ENCODE measurements at regions not wholly inside any gene's neighbourhood (a gene's known extent, or its start where the extent isn't known, plus 50 kb on each side); places are given as distances from the start of the nearest gene placed in this dataset.

DNA sequence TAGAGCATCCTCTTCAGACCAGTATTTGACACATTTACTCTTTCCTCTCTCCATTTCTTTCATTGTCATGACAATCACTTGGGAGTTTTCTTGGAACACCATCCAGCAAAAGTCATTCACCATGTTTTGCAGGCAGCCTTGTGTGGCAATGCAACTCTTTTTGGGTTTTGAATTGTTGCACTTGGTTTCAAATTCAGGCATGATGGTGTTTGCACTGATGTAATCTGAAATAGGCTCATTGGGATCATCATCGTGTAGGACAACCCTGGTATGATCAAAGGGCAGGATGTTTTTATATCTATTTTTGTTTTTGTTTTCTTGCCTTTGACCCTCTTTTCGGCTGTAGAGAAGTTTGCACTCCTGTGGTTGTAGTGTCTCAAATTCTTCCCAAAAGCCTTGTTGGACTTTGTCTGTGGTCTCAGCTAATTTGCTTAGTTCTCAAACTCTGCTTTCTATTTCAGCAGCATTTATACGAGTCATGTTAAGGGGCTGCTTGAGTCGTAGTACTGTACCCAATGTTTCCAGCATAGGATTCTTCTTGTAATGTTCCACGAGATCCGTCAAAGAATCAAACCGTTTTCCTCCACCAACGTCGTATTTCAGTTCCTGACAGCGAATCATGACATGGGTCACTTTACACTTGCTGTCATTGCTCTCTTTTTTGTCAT is 160.8 kb upstream of the TNFAIP3 start:
- Mint-ChIP-seq H3K4me1 (peaks cover 42% of the 10 kb centered on the region), H3K27me3 (peaks cover 5% of the 10 kb centered on the region), H3K4me3 (no peak overlapping the region), H3K9me3 (ENCODE audit: insufficient read depth) (no peaks in the 10 kb centered on the region), H3K27ac (no peak overlapping the region)
- peaks cover 14% of the 10 kb centered on the region in 2 donors for H3K4me1 ChIP-seq (ENCODE audit: control insufficient read depth in 2 of 2, insufficient read depth in 2 of 2, low read length in 2 of 2)
- H3K27ac ChIP-seq (ENCODE audit: low read length in 2 of 2) = no peak overlapping the region
- 59% methylated on average over 8 of the region's 10 CpGs for WGBS (ENCODE audit: insufficient coverage)
- ChIA-PET POLR2A (no interaction called here), CTCF (interaction anchor here (0.9 to 3.7 kb wide), 12 partner anchors 93 to 301 kb away, joined by 3 to 51 read pairs (median 6); partner anchors contain the start of gene TNFAIP3)
- H4K20me1 ChIP-seq (ENCODE audit: control insufficient read depth, insufficient read depth, low read length, poor library complexity, severe bottlenecking) = no peaks in the 10 kb centered on the region
- no peak overlapping the region for H3K4me2 ChIP-seq (replicated peaks; ENCODE audit: low read depth, low read length, poor library complexity, severe bottlenecking)
- ATAC-seq (ENCODE audit: low read depth) (no peak), DNase-seq (peak; percentile 9)
- H3K4me3 ChIP-seq (ENCODE audit: control extremely low read depth in 1 of 5, extremely low read depth in 1 of 5, insufficient read depth in 1 of 5, low read depth in 2 of 5, low read length in 4 of 5) = no peak overlapping the region
- H2AFZ ChIP-seq (ENCODE audit: insufficient read depth, low read depth, low read length, poor library complexity, severe bottlenecking) = no peak overlapping the region
- H3K9ac ChIP-seq (ENCODE audit: low read length) = no peak overlapping the region
- no peaks in the 10 kb centered on the region for H3K79me2 ChIP-seq (ENCODE audit: control insufficient read depth, insufficient read depth, low read length)
- TF ChIP-seq, protein P1, sequence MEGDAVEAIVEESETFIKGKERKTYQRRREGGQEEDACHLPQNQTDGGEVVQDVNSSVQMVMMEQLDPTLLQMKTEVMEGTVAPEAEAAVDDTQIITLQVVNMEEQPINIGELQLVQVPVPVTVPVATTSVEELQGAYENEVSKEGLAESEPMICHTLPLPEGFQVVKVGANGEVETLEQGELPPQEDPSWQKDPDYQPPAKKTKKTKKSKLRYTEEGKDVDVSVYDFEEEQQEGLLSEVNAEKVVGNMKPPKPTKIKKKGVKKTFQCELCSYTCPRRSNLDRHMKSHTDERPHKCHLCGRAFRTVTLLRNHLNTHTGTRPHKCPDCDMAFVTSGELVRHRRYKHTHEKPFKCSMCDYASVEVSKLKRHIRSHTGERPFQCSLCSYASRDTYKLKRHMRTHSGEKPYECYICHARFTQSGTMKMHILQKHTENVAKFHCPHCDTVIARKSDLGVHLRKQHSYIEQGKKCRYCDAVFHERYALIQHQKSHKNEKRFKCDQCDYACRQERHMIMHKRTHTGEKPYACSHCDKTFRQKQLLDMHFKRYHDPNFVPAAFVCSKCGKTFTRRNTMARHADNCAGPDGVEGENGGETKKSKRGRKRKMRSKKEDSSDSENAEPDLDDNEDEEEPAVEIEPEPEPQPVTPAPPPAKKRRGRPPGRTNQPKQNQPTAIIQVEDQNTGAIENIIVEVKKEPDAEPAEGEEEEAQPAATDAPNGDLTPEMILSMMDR (IDR thresholded peaks at IDR 0.05) = no peak
- TF ChIP-seq EZH2 (IDR thresholded peaks at IDR 0.05; ENCODE audit: borderline replicate concordance, insufficient read depth, low read depth, low read length, poor library complexity, severe bottlenecking) = no peak
- H3K27me3 ChIP-seq (replicated peaks in 1 of 4; ENCODE audit: control extremely low read depth in 1 of 4, control insufficient read depth in 3 of 4, insufficient read depth in 4 of 4, low read length in 3 of 4) = no peaks in the 10 kb centered on the region
- intact Hi-C loops (cut with micrococcal nuclease) = loop anchor here (5.0 kb wide), 3 partner anchors 46 to 106 kb away; no protein-coding TSS in a partner anchor
- H3K36me3 ChIP-seq (replicated peaks in 1 of 2; ENCODE audit: control extremely low read depth in 1 of 2, control insufficient read depth in 1 of 2, extremely low read depth in 1 of 2, insufficient read depth in 2 of 2, low read length in 1 of 2) = no peaks in the 10 kb centered on the region
- no peaks in the 10 kb centered on the region for H3K9me3 ChIP-seq (ENCODE audit: control extremely low read depth in 1 of 3, control insufficient read depth in 2 of 3, insufficient read depth in 1 of 3, low read length in 2 of 3)

DNA sequence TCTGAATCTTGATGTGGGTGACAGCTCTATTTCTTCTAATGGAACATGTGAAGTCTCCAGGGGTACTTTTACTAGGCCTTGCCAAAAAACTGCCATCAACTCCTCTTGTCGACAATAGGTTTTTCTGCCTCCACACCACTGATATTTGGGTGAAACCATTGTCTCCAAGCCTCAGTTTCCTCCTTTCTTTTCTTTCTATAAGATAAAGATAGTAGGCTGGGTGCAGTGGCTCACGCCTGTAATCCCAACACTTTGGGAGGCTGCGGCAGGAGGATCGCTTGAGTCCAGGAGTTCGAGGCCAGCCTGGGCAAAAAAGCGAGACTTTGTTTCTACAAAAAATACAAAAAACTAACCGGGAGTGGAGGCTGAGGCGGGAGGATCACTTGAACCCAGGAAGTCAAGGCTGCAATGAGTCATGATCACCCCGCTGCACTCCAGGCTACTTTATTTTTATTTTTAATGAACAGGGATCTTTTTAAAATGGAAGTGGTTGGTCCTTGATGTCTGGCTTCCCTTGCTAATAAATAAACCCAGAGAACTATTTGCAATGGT is 159.9 kb upstream of the TNFAIP3 start:
- DNase-seq = peak; percentile 10
- ChIA-PET POLR2A (interaction anchor here (1.9 kb wide), 1 partner anchor 160 kb away, joined by 10 read pairs; the partner anchor contains the start of gene TNFAIP3), CTCF (interaction anchor here (0.9 to 3.7 kb wide), 30 partner anchors 9 to 402 kb away, joined by 3 to 128 read pairs (median 8); partner anchors contain the start of gene TNFAIP3)
- Histone ChIP-seq H4K20me1 (ENCODE audit: control insufficient read depth, insufficient read depth, low read length, poor library complexity, severe bottlenecking) (no peaks in the 10 kb centered on the region), H3K4me1 (ENCODE audit: control insufficient read depth in 2 of 2, insufficient read depth in 2 of 2, low read length in 2 of 2) (peaks cover 15 to 17% of the 10 kb centered on the region in 2 donors), H2AFZ (ENCODE audit: insufficient read depth, low read depth, low read length, poor library complexity, severe bottlenecking) (no peak overlapping the region), H3K36me3 (replicated peaks in 1 of 2; ENCODE audit: control extremely low read depth in 1 of 2, control insufficient read depth in 1 of 2, extremely low read depth in 1 of 2, insufficient read depth in 2 of 2, low read length in 1 of 2) (no peaks in the 10 kb centered on the region), H3K4me2 (replicated peaks; ENCODE audit: low read depth, low read length, poor library complexity, severe bottlenecking) (peak overlapping the region; percentile 56), H3K27ac (ENCODE audit: low read length in 2 of 2) (no peak overlapping the region), H3K9ac (ENCODE audit: low read length) (no peak overlapping the region), H3K9me3 (ENCODE audit: control extremely low read depth in 1 of 3, control insufficient read depth in 2 of 3, insufficient read depth in 1 of 3, low read length in 2 of 3) (no peaks in the 10 kb centered on the region), H3K27me3 (replicated peaks in 1 of 4; ENCODE audit: control extremely low read depth in 1 of 4, control insufficient read depth in 3 of 4, insufficient read depth in 4 of 4, low read length in 3 of 4) (no peaks in the 10 kb centered on the region), H3K79me2 (ENCODE audit: control insufficient read depth, insufficient read depth, low read length) (no peaks in the 10 kb centered on the region), H3K4me3 (ENCODE audit: control extremely low read depth in 1 of 5, extremely low read depth in 1 of 5, insufficient read depth in 1 of 5, low read depth in 2 of 5, low read length in 4 of 5) (no peak overlapping the region)
- ATAC-seq (ENCODE audit: low read depth) = no peak
- Mint-ChIP-seq H3K27ac (peak overlapping the region; percentile 7), H3K9me3 (ENCODE audit: insufficient read depth) (peaks cover 2% of the 10 kb centered on the region), H3K27me3 (peaks cover 5% of the 10 kb centered on the region), H3K4me3 (peak overlapping the region; percentile 75), H3K4me1 (peaks cover 47% of the 10 kb centered on the region)
- WGBS (ENCODE audit: insufficient coverage) = no CpG with 5 or more reads among the region's 9 CpGs
- TF ChIP-seq EZH2 (IDR thresholded peaks at IDR 0.05; ENCODE audit: borderline replicate concordance, insufficient read depth, low read depth, low read length, poor library complexity, severe bottlenecking) = no peak
- TF ChIP-seq, protein P1 (IDR thresholded peaks at IDR 0.05) = no peak
- intact Hi-C loops (cut with micrococcal nuclease) = loop anchor here (5.0 kb wide), 3 partner anchors 45 to 105 kb away; no protein-coding TSS in a partner anchor
